ENCODE measurements at regions not wholly inside any gene's neighbourhood (a gene's known extent, or its start where the extent isn't known, plus 50 kb on each side); places are given as distances from the start of the nearest gene placed in this dataset.

DNA sequence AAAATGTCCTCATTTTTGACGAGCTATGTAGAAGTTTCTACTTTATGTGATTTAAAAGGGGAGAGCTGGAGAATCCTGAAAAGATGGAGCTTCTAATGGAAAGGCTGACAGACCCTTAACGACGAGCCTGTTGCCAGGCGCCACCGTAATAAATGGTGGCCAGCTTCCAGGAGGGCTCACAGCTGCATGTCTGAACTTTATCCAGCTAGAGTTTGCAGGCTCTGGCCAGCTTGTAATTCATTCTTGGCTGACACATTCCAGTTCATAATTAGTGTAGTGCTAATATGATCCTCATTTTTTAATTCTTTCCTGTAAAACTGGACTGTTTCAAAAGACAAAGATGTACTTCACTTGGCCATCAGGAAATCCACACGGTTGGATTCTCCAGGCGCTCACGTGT lies 246.7 kb downstream of the GAS1 start:
- Mint-ChIP-seq H3K4me3 (no peak overlapping the region), H3K27ac (peak overlapping the region; percentile 81 to 89 (median 84)), H3K27me3 (ENCODE audit: low read depth) (no peaks in the 10 kb centered on the region)

GRCh38 chr9:86697999-86698398 lies 249.3 kb downstream of the GAS1 start:
- peaks cover 56% of the 10 kb centered on the region for H3K4me1 Mint-ChIP-seq
- no peak overlapping the region for H3K4me3 Mint-ChIP-seq
- H3K27ac Mint-ChIP-seq = peak overlapping the region in 2 of 3 experiments; percentile 57 to 76
- TF ChIP-seq, protein P1, sequence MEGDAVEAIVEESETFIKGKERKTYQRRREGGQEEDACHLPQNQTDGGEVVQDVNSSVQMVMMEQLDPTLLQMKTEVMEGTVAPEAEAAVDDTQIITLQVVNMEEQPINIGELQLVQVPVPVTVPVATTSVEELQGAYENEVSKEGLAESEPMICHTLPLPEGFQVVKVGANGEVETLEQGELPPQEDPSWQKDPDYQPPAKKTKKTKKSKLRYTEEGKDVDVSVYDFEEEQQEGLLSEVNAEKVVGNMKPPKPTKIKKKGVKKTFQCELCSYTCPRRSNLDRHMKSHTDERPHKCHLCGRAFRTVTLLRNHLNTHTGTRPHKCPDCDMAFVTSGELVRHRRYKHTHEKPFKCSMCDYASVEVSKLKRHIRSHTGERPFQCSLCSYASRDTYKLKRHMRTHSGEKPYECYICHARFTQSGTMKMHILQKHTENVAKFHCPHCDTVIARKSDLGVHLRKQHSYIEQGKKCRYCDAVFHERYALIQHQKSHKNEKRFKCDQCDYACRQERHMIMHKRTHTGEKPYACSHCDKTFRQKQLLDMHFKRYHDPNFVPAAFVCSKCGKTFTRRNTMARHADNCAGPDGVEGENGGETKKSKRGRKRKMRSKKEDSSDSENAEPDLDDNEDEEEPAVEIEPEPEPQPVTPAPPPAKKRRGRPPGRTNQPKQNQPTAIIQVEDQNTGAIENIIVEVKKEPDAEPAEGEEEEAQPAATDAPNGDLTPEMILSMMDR (IDR thresholded peaks at IDR 0.05; ENCODE audit: unreplicated experiment in 3 of 3) = no peak
- H3K9me3 Mint-ChIP-seq = no peaks in the 10 kb centered on the region
- H3K27me3 Mint-ChIP-seq (ENCODE audit: low read depth) = no peaks in the 10 kb centered on the region
- no peaks in the 10 kb centered on the region for H3K36me3 Mint-ChIP-seq (ENCODE audit: low read depth)

More for the DNA sequence above, 246.7 kb downstream of the GAS1 start:
- Mint-ChIP-seq H3K4me1 (peaks cover 63% of the 10 kb centered on the region), H3K9me3 (no peaks in the 10 kb centered on the region), H3K36me3 (ENCODE audit: low read depth) (no peaks in the 10 kb centered on the region)
- TF ChIP-seq, protein P1 (IDR thresholded peaks at IDR 0.05; ENCODE audit: unreplicated experiment in 3 of 3) = no peak

GRCh38 chr9:86697213-86697612 lies 250.1 kb downstream of the GAS1 start:
- peaks cover 52% of the 10 kb centered on the region for H3K4me1 Mint-ChIP-seq
- TF ChIP-seq, protein P1 (IDR thresholded peaks at IDR 0.05; ENCODE audit: unreplicated experiment in 3 of 3) = no peak
- H3K27me3 Mint-ChIP-seq (ENCODE audit: low read depth) = no peaks in the 10 kb centered on the region
- no peak overlapping the region for H3K4me3 Mint-ChIP-seq
- peaks cover 5% of the 10 kb centered on the region for H3K9me3 Mint-ChIP-seq
- H3K27ac Mint-ChIP-seq = peak overlapping the region in 2 of 3 experiments; percentile 53 to 76
- H3K36me3 Mint-ChIP-seq (ENCODE audit: low read depth) = no peaks in the 10 kb centered on the region

- Mint-ChIP-seq H3K4me1 (peaks cover 40% of the 10 kb centered on the region), H3K27ac (peak overlapping the region in 2 of 3 experiments; percentile 44 to 61), H3K36me3 (ENCODE audit: low read depth) (no peaks in the 10 kb centered on the region), H3K27me3 (ENCODE audit: low read depth) (no peaks in the 10 kb centered on the region), H3K9me3 (peaks cover 5% of the 10 kb centered on the region), H3K4me3 (no peak overlapping the region)
- TF ChIP-seq, protein P1 (IDR thresholded peaks at IDR 0.05; ENCODE audit: unreplicated experiment in 3 of 3) = no peak
Observed at GRCh38 chr9:86695910-86696424, 251.3 kb downstream of the GAS1 start.

DNA sequence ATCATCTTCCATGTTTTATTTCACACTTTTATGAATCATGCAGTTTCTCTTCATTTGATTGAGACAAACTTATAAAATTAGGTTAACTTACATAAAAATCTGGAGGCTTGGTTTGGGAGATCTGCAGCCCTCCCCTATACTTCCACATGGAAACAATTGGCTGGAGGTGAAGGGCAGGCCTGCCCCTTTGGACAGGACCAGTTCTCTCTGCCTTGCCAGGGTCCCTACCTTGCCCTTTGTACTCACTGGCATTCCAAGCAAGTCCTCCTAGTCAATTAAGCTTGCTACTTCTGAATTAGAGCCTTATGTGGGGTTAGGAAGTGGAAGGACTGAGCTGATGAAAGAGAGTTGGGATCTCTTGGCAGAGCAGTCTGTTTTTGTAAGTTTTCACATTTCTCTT lies 257.3 kb downstream of the GAS1 start:
- Mint-ChIP-seq H3K27me3 (ENCODE audit: low read depth) (no peaks in the 10 kb centered on the region), H3K4me3 (no peak overlapping the region), H3K9me3 (peaks cover 5% of the 10 kb centered on the region), H3K27ac (peak overlapping the region; percentile 39 to 59 (median 40)), H3K36me3 (ENCODE audit: low read depth) (no peaks in the 10 kb centered on the region), H3K4me1 (peaks cover 10% of the 10 kb centered on the region)
- TF ChIP-seq, protein P1 (IDR thresholded peaks at IDR 0.05; ENCODE audit: unreplicated experiment in 3 of 3) = no peak

GRCh38 chr9:86687788-86688187 lies 259.5 kb downstream of the GAS1 start:
- Mint-ChIP-seq H3K4me3 (no peak overlapping the region), H3K4me1 (peaks cover 22% of the 10 kb centered on the region), H3K36me3 (ENCODE audit: low read depth) (no peaks in the 10 kb centered on the region), H3K9me3 (peaks cover 5% of the 10 kb centered on the region), H3K27me3 (ENCODE audit: low read depth) (no peaks in the 10 kb centered on the region), H3K27ac (no peak overlapping the region)
- TF ChIP-seq, protein P1 (IDR thresholded peaks at IDR 0.05; ENCODE audit: unreplicated experiment in 3 of 3) = no peak

Measured in nephron (organoid).